Renal cortical epithelial cell (primary cell): ENCODE measurements at regions not wholly inside any gene's neighbourhood (a gene's known extent, or its start where the extent isn't known, plus 50 kb on each side); places are given as distances from the start of the nearest gene placed in this dataset.

ENCODE experiments used
- DNase-seq: peaks from one replicate; pipeline ENCODE4 v3.0.0-alpha.2; 2011; ENCODE audit warnings: low read depth

DNA sequence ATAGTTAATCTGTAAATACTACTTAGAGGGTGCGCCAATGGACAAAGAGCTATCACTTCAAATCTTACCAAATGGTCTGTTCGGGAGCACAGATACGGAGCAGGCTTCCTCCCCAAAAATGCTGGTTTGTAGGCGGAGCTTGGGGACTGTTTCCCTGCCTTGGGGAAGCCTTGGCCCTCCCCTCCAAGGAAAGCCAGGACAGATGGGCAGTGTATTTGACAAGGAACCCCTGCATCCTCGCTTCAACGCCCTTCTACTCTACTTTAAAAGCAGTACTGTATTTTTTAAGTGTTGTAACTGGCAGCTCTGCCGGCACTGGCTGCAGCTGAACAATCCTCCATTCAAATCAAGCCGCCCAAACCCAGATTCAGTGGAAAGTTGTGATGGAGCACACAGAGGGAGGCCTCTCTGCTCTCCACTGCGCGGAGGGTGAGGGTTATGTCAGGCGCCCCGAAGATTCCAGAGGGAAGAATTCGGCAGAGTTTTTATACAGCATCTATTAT is 83.1 kb upstream of the FNDC3B start:
- DNase-seq, result no peak

DNA sequence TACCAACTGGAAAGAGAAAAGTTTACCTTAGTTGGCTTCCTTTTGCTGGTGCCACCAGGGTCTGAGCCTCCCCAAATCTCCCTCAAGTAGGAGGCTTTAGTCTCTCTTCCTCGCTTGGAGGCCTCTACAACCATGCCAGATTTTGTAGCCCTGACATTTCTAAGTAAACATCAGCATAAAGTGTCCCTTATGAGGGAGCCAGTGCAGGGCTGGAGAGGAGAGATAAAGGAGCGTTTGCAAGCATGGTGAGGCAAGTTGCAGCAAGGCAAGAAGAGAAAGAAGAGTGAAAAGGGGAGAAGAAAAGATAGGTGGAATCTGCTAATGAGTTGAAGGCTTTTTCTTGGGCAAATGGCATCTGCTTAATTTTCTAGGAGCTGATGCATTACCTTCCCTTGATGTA is 82.7 kb upstream of the FNDC3B start:
- no peak for DNase-seq

DNA sequence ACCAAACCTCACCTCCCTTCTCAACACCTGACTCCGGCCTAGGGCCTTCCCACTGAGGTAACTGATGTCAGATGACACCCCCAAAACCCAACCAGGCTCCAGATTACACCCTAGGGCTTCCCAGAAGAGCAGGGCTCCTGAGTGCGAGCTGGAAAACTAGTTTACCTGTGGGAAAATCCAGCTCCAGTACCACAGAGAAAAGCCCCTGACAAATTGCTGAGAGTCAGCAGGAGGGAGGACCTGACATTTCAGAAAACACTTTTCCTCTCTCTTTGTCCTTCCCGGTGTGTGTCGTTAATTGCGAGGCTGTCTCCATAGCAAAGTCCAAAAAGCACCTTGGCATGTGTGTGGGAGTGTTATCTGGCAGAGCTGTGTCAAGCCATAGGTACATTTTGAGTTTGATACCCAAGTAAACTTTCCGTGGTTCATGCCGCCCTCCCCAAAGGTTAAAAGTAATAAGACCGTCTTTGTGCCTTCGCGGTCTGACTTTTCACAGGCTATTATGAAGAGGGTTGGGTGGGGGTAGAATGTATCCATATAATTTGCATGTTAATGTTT is 79.8 kb upstream of the FNDC3B start:
- no peak for DNase-seq

DNA sequence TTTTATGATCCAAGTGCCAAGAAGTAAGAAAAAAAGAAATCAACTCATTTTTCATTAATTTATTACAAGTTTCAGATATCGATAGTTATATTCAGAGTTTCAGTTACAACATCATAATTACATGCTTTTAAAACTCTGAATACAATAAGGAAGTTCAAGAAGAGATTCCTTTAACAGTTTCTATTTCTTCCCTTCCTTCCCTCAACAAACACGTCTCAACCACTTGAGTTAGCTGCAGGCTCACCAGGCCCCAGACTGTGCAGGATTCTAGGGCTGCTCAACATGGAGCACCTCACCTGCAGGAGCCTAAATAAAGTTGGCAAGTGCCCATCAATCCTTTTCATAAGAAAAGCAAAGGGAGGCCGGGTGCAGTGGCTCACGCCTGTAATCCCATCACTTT is 79.2 kb upstream of the FNDC3B start:
- DNase-seq, result no peak

DNA sequence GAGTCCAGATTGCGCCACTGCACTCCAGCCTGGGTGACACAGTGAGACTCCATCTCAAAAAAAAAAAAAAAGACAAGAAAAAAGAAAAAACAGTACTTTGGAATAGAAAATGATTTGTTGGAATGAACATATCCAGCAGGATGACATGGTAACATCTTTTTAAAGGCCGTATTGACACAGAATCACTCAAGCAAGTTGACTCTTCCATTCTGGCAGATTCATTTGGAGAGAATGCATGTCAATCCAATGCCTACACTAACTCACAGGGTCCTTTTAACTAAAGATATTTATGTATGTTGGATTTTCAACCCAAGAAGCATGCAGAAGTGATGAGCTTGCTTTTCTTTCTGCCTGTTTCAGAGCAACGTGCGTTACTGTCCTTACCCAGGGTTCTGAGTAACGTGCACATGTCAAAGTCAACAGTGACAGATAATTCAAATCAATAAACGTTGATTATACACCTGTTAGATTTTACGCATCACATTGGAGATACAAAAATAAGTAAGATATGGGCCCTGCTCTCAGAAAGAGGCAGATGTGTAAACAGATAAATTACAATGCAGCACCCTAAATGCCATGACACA is 77.1 kb upstream of the FNDC3B start:
- no peak for DNase-seq

DNA sequence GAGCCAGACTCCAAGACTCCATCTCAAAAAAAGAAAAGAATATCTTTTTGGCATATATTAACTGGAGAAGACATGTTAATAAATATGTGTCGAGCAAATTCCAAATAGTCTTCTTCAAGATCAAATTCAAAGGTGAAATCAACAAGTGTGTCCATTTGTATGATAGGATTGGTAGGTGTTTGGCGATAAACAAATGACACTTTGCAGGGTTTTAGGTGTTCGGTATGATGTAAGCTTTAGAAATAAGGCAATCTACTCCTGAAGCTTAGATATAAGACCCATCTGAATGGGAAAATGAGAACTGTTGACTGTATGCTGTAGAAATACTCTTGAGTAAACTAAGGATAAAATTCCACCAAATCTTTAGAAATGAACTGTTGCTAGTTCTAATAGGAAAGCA is 75.8 kb upstream of the FNDC3B start:
- DNase-seq, result no peak

DNA sequence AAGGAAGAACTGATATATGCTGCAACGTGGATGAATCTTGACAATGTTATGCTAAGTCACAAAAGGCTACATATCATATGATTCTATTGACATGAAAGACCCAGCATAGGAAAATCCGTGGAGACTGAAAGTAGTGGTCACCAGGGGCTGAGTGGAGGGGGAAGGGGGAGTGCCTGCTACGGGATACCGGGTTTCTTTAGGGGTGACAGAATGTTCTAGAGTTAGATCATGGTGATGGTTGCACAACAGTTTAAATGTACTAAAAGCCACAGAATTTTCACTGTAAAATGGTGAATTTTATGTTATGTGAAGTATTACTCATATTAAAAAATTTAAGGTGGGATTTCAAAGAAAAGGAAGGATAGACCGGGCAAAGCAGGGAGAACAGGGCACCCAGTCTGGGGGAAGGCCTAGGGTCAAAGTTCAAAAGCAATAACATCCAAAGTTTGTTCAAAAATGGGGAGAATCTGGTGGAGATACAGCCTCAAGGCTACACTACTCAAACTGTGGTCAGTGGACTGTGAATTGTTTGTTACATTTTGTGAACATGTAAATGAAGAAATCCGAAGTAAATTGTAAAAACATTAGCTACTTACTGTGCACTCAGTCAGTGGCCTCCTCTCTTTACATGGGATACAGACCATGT is 74.2 kb upstream of the FNDC3B start:
- DNase-seq, result no peak

DNA sequence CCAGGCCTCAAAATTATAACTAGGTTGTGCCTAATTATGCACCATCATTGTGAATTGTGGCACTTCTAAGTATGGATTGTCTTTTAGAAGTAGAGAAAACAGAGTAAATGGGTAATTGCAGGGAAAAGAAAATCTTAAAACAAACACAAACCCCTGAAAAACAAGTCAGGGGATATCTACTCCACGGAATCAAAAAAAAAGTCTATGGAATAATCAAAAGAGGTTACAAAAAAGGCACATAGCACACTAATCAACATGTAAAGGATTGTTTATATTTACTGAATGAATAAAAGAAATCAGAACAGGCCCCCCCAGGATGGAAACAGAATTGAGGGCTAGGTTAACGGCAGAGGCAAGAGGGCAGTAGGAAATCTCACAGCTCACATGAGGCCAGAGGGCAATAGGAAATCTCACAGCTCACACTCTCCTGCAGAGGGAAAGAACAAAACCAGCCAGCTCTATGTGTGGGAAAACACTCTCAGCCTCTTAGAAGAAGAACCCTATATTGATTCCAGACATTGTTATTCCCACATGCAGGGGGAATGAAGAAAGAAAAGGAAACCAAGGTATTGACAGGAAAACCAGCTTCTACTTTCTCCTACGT is 72.7 kb upstream of the FNDC3B start:
- no peak for DNase-seq

DNA sequence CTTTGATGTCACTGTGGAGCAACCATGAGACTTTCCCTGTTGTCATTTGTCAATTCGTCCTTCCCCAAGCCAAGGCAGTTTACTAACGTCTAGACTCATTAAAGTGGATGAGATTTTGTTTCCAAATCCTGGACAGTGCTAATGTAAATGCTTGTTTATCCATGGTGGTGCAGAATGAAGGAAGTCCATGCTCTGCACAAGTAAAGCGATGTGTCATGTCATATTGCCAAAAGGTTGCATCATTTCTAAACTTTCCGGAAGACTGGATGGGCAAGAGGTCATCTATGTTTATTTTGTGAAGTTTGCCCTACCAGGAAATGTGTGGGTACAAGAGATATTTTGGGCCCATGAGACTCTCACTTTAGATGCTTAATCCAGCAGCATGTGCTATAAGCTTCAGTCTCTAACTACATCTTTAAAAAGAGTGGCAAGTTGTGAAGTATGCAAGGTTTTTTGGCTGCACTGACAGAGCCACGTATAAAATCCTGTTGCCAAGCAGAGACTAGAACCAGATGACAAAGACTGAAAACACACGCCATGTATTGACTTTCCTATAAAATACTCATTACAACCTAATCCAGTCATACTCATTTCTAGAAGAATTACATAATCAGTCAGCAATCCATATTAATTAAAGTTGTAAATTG is 72.1 kb upstream of the FNDC3B start:
- DNase-seq, result peak; percentile 84

DNA sequence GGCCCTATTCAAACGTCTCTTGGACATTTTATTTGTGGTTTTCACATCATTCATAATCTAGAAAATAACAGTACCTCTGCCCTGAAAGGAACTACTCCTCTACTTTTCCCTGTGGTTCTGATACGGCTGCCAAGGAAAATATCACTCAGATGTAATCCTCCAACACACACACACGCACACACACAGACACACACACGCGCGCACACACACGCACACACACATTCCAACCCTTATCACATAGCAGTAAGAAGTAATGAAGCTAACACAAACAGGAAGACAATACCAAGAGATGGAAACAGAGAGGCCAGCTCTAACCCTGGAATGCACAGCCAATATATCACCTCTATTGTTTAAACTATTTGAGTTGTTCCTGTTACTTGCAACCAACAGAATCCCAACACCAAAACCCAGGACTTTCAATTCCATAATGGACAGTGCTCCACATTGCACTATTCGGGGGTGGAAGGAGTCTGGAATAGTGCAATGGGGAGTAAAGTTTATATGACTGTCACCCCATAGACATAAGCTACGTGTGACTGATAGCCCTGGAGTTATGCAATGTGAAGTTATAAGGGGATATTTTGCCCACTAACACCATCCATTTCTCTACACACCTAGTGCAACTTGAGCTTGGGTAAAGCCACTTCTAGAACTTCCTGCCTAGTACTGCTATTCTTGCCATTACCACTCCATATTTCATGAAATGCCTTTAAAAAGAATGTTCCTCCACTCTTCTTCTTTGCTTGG is 71.3 kb upstream of the FNDC3B start:
- no peak for DNase-seq

DNA sequence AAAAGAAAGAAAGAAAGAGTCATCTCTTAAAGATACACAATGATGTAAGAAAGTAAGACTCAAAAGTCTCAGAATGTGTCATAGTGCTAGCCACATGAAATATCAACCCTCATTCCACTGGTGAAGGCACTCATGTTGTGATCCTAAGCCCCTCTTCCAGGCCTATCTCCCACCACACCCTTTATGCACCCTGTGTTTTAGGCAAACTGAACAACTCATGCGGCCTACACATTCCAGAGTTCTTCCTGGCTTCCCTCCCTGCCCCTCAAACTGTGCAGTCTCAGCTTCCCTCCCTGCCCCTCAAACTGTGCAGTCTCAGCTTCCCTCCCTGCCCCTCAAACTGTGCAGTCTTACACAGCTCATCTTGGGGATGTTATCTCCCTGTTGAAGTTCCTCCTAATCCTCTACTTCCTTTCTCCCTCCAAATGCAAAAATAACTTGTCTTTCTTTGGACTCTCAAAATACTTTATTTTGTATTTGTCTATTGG is 69.0 kb upstream of the FNDC3B start:
- no peak for DNase-seq

DNA sequence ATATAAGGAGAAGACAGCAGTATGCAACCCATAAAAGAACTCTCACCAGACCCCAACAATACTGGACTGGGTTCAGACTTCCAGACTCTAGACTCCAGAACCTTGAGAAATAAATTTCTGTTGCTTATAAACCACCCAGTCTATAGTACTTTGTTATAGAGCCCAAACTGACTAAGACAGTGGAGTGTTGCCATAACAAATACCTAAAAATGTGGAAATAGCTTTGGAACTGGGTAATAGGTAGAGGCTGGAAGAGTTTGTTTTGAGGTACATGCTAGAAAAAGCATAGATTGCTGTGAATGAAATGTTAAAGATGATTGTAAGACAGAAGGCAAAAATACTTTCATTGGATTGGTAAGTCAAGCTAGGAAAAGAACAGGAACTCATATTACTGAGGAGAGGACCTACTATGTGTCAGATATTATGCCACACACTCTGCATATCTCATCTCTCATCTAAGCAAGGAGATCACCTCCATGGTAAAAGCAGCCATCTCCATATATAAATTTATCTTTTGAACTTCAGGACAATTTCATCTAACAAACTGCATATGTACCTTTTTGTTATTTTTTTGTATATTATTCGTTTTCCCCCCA is 67.4 kb upstream of the FNDC3B start:
- DNase-seq, result peak; percentile 45

DNA sequence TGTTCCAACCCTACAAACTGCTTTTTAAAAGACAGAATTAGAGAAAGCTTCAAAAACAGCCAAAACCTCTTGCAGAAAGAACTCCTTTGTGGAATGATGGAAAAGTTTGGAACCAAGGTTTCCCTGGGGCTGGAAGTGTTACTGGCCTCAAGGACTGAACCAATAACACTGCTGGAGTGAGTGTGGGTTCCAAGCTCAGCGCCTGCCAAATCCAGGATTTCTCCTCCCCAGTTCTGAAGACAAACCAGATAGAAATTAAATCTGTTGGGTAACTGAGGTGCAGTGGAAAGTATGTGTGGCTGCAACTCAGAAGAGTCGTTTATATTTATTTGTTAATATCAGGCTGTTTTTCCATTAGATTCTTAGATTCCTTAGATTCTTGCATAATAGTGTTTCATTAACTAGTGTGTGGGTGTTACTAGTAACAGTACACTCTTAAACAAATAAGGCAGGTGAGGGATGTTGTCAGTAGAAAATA is 66.5 kb upstream of the FNDC3B start:
- peak; percentile 95 for DNase-seq

DNA sequence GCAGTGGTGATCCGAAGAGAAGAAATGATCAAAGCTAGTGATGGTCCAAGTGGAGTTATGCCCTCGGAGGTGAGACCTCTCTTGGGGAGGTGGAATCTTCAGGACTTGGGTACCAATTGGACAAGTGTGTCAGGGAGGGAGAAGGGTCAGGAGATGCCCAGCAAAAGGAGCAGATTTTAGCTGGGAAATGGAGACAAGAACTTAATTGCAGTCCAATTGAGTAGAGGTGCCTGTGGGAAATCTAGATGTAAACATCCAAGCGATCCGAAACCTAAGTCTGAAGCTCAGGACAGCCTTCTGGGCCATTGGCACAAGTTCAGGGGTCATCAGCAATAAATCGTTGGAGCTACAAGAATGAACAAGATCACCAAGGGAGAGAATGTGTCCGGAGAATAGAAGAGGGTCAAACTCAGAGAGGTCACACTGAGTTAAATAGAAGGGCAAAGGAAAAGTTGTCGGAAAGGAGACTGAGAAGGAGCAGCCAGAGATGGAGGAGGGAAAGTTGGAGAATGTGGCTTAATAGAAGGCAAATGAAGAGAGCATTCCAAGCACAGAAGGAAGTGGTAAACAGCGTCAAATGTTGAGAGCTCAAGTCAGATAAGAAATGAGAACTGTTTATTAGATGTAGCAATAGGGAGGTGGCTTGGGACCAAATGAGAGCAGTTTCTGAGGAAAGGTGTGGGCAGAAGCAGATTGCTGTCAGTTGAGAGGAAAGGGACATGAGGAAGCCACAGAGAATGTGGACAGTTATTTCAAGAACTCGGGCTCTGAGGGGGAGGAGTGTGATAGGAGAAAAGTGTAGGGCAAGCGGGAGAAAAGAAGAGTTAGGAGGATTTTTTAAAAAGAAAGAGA is 64.2 kb upstream of the FNDC3B start:
- DNase-seq, result no peak

DNA sequence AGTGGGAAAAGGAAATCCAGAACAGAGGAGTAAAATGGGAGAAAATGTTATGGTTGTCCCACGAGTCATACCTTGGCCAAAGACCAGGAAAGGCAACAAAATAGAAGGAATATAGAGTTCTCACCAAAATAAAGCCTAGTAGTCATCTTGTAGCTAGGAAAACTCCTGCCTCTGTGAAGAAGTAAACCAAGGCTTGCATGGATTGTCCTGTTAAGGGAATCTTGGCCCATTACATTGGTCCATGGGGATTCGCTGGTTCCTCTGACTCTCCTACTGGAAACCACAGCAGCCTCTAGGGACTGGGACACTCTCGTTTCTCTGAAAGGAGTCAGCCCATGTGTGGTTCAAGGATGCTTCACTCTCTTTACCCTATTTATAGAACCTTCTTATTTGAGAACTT is 62.9 kb upstream of the FNDC3B start:
- DNase-seq, result peak; percentile 51

DNA sequence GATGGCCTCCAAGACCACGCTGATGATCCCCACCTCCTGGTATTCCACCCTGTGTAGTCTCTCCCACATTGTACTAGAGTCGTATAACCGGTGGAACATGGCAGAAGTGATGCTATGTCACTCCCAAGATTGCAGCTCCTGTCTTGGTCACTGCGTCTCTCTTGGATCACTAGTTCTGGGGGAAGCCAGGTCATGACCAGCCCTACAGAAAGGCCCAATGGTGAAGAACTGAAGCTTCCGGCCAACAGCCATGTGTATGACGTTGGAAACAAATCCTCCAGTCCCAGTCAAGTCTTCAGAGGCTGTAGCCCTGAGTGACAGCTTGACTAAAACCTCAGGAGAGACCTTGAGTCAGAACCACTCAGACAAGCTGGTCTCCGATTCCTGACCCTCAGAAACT is 61.9 kb upstream of the FNDC3B start:
- no peak for DNase-seq

DNA sequence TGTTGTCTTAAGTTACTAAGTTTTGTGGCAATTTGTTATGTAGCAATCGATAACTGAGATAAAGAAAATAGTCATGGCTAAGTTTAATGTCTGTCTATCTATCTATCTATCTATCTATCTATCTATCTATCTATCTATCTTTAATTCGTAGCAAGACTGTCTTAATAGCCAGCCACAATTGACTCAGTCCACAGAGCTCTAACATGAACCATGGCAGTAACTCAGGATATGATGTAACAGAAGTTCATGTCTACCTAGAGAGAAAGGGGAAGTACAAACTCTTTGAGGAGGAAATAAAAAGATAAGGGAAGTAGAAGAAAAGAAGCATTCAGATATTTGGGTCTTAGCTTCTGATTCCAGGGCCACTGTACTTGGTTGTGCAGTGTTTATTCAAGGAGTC is 61.5 kb upstream of the FNDC3B start:
- DNase-seq, result no peak

DNA sequence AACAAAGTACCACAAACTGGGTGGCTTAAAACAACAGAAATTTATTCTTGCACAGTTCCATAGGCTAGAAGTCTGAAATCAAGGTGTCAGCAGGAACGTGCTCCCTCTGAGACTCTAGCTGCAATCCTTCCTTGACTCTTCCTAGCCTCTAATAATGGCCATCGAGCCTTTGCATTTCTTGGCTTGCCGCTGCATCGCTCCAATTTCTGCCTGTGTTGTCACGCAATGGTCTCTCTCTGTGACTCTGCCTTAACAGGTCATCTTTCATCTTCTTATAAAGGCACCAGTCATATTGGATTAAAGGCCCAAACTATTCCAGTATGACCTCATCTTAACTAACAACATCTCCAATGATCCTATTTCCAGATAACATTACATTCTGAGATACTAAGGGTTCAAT is 61.0 kb upstream of the FNDC3B start:
- no peak for DNase-seq

DNA sequence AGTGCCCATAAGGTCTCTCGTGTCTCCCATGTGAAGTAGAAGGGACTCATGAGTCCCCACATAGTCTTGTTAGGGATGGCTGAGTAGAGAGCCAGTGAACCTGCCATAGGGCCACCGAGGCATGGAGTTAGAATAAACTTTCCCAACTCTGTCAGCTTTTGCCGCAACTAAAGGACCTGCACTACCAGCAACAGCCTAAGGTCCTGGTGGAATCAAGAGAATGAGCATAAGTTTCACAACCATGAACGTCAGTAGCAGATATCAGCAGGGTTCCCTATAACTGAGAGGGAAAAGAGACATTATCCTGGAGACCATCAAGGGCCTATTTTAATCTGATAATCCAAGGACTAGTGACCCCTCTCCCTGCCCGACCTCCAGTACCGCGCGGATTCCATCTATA is 60.3 kb upstream of the FNDC3B start:
- no peak for DNase-seq

DNA sequence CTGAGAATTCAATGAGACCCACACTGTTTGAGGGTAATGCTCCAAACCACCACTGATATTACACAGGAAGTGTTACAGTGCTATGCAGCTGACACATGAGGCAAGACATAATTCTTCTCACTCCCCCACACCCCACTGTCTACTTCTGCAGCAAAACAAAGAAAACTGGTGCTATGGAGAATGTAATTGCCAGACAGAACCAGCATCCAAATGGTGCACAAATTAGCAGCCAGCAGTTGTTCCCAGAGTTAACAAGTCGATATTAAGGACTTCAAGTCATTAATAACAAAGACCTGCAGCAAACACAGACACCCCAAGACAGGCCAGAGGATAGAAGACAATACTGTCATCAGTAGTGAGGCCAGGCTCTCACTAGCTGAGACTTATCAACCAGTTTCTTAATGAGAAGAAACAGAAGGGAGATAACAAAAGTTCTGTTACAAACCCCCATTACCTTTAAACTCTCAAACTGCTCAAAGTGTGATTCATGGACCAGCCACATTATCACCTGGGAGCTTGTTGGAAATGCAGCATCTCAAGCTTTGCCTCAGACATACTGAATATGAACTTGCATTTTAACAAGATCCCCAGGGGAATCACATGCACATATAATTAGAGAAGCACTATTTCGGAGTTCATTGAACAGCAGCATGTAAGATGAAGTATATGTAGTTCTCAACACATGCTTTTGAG is 58.7 kb upstream of the FNDC3B start:
- DNase-seq, result no peak
